NCI-H1092 treated with DMSO at 0.1 percent for 48 hours (cell line): ENCODE measurements at regions not wholly inside any gene's neighbourhood (a gene's known extent, or its start where the extent isn't known, plus 50 kb on each side); places are given as distances from the start of the nearest gene placed in this dataset.

Source experiments
- DNase-seq: peaks from one replicate; lab custom pipeline; 2025; lab: John Stamatoyannopoulos, UW

DNA sequence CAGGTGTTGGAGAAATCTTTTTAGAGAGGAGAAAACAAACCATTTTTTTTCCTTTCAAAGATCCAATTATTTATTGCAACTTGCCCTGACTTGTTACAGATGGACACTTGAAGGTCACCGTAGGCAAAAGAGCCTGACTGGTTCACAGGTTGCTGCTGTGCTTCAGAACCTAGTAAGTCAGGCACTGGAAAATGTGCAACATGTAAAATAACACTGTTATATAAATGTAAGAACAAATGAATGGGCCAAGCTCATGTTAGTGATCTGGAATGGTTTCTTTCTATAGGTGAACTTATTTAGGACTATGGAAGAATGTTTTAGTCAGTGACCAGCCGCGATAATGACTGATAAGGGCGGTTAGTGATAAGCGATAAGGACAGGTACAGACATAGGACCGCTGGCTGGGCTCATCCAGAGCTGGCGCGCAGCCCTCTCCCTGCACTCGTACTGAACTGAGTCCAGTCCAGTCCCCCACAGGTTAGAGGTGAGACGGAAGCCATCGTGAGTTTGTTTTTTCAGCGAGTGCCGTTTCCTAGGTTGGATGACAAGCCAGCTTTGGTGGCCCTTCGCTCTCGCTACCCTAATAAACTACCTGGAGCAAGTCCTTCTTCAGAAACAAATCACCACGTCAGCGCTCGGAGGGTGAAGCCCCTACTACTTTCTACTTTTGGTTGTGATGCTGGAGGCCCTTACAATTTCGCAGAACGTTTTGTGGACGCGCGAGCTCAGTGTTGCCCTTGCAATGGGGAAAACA lies 94.4 kb upstream of the PRDM1 start:
- no peak for DNase-seq

DNA sequence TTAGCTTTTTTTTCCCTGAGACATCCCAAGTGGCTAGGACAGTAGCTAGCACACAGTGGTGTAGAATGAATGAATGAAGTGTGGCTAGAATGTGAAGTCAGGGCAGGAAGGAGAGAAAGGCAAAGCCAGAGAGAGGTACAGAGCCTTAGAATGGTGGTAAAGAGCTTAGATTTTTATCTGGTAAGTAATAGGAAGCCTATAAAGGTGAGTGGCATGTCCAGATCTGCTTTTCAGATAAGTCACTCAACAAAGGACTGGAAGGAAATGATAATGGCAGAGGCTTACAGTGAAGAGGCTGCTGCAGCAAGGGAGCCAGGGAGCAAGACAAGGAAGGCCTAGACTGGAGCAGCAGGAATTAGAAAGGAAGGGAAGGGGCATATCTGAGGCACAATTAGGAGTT lies 96.0 kb upstream of the PRDM1 start:
- no peak for DNase-seq

DNA sequence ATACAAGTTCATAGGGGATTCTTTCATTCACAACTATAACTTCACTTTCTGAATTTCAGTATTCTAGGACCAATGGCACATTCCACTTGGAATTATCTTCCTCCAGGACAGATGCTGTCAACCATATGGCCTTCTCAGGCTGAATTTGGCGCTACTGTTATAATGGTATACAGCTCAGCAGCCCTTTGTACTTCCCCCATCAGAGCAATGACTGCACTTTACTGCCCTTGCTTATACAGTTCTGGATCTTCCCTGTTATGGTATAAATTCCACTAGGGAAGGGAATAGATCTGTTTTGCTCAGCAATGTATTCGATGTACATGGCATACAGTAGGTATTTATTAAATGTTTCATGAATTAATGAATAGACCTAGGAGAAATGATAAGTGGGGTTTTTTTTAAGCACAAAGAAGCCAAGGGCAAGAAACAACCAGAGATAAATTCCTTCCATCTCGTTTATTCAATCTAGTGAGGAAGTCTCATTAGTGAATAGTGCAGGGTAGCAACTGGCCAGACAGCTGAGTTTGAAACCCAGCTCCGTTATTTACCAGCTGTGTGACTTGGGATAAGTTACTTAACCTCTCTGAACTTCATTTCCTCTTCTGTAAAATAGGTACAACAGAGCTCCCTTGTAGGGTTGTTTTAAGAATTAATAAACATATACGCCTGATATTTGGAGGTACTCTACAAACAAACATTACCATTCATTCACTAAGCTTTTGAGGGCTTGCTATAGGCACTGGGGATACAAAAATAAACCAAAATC lies 97.1 kb upstream of the PRDM1 start:
- DNase-seq: no peak

DNA sequence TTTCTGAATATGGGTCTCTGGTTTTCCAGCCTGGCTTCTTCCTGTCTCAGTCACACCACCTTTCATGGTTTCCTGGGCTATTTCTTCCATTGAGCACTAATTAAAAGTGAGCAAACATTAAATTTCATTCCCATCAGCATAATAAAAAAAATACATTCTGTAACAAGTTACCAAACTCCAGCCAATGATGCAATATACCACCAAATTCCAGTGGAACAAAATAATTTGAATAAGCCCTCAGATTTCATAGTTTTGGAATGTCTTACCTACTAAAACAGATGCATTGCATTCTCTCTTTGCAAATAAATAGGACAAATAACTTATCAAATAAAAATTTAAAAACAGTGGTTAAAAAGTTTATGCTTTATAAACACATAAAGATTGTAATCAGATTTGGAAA lies 97.8 kb upstream of the PRDM1 start:
- DNase-seq: no peak

DNA sequence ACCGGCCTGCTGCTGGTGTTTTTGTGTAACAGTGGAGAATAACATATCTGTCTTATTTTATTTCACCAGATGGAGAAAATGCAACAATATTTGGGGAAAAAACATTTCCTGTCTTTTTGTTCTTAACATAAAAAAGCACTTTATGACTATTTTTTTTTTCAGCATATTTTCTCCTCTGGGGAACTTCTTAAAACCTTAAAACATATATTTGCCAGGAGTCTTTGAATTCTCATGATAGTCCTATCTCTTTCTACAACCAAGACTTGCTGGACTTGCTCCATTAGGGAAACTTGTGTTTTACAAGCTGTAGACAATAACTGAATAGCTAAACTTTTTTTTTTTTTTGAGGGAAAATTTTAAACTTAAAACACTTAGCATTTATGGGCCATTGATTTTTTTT lies 98.6 kb upstream of the PRDM1 start:
- DNase-seq: no peak

DNA sequence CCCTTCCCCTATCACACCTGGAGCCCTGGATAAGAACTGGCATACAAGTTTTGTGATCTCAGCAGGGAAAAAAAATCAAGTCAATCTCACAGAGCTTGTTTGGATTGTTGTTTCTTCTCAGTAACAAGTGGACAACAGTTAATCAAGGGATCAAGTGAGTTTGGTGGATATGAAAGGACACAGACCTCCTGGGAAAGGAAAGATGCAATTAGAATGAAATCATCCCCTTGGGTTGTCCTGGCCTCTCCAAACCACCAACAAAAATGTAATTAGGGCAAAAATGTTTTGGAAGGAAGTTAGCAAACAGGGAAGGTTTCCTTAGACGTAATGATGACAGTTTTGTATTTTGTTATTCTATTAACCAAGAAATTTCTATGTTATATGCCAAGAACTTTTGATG lies 99.1 kb upstream of the PRDM1 start:
- no peak for DNase-seq

DNA sequence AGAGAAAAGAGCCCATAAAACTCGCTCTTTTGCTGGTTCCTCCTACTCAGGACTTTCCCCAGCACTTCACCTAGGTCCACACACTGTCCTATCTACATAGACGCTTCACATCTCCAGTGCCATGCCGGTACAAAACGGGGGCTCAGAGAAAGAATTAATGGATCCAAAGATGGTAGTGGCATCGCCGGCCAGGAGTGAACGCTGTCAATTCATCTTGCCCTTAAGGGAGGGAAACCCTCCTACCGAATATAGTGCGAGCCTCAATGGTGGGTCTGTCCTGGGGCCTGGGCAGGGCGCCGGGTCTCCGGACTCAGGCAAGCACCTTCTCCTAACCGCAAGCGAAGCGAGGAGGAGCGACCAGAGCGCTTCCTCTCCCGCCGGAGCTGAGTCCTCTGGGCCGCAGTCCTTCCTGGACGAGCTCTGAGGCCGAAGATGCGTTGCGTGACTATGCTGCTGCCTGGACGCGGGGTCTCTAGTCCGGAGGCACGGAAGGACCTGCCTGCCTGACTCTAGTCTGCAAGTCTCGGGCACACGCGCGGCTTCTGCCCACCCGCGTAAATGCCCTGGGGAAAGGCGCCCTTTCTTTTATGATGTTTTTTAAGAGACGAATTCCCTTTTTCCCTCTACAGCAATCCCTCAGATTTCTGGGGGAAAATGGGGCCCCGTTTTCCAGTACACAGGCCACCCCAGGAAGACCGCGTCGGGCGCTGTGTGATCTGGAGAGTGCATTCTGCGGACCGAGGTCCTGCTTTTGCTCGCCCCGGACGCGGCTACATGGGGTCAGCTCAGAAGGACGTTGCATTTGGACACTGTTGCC lies 100.1 kb upstream of the PRDM1 start:
- no peak for DNase-seq

DNA sequence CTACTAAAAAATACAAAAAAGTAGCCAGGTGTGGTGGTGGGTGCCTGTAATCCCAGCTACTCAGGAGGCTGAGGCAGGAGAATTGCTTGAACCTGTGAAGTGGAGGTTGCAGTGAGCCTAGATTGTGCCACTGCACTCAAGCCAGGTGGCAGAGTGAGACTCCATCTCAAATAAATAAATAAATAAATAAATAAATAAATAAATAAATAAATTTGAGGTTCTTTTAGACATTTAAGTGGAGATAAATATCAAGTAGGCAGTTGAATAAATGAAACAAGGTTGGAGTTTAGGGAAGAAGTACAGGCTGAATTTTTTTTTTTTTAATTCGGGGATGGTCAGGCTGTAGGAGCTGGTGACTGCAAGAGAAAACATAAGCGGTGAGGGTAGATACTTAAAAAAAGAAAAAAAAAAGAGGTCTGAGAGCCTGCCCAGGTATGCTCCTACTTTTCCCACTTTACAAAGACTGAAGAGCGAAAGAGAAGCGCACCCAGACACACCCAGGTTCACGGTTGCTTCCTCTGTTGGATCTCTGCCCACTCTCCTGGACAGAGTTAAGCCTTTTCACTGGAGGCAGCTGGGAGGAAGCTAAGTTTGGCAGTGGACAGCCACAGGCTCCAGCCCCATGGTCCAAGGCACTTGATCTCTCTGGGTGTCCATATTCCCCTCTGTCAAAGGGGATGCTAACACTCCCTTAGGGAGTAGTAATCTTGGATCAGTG lies 100.9 kb upstream of the PRDM1 start:
- no peak for DNase-seq

DNA sequence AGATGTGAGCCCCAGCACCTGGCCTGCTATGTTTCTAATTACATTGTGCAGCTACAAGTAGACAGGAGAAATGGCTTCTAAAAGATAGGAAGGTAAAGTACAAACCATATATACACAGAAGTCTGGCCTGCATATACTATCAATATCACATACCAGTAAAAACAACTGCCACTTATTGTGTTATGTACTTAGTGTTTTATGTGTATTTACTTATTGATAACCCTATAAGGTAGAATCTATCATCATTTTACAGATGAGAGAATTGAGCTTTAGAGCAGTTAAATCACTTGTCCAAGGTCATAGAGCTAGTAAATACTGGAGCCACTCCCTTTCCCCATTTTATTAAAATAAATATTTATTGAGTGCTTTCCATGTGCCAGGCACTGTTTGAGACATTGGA lies 102.4 kb upstream of the PRDM1 start:
- DNase-seq: no peak

DNA sequence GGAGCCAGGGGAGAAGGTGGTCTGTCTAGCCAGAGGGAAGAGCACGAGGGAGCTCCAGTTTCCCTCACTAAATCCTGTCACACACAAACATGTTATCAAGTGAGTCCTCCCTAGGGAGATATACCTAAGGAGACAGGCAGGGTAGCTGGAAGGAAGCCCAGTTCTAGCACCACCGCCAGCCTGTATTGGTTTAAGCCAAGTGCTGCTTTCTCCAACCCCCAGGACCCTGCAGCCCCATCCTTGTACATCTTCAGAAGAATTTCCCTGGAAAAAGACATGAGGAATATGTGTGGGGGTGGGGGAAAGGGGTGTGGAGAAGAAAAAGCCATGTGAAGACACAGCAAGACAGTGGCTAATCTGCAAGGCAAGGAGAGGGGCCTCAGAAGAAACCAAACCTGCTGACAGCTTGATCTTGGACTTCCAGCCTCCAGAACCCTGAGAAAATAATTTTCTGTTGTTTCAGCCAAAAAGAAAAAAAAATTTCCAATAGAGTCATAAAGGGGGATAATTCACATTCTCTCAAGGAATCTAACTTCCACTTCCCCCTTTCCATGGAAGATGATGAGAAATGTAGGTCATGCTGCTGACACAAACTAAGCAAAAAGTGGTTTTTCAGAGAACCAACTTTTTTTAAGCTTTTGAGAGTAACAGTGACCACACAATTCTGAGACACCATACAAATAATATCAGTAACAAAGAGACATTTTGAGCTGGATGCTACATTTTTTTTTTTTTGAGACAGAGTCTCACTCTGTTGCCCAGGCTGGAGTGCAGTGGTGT lies 103.2 kb upstream of the PRDM1 start:
- DNase-seq: no peak

DNA sequence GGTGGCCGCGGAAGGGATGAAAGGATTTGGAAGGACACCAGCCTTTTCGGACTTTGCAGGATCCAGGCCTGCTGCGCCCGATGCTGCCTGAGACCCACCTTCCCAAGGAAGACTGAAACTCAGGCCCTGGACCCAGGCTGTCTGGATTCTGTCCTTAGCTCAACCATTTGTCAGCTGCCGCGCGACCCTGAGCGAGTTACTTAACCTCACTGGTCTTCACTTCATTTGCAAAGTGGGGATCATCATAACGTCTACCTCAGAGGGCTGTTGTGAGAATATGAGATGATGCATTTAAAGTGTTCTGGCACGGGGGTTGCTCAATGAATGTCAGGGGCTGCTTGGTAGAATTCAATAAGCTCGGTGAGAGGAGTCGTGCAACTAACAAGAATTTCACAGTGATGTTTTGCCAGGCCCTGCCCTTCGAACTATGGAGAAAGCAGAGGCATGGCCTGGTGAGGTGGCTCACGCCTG lies 104.2 kb upstream of the PRDM1 start:
- no peak for DNase-seq

DNA sequence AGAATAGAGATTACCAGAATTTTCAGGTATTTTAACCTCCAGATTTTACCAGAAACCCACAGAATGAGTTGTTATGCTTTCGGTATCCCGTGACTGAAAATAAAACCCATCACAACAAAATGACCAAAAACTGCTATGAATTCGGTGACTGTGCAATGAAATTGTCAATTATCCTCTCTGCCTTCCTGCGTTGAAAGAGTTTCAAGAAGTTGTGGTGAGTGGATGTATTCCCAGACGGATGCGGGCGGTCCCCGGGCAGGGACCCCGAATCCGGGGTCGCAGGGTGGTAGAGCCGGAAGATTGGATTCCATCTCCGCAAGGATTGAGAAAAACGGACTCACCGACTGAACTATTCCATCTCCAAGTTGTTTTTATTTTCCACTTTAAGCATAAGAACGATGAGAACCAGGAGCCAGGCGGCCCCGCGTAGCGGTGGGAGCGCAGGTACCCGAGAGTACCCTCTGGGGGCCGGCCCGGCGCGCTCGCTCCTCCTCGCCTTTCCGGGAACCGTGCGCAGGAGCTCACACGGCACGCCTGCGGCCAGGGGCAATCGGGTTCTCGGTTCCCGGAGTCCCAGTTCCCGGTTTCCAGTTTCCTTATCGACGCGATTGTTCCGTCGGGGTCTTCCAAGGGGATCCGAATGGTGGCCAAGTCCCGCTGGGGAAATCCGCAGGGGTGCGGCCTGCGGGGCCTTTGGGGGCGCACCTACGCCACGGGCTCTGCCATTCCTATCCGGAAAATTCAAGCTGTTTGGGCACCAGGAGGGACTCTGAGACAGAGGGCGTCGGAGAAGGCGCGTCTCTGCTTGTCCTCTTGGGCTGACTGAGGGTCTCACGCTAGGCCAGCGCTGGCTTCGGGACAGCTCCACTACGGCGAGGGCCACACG lies 104.9 kb upstream of the PRDM1 start:
- no peak for DNase-seq

DNA sequence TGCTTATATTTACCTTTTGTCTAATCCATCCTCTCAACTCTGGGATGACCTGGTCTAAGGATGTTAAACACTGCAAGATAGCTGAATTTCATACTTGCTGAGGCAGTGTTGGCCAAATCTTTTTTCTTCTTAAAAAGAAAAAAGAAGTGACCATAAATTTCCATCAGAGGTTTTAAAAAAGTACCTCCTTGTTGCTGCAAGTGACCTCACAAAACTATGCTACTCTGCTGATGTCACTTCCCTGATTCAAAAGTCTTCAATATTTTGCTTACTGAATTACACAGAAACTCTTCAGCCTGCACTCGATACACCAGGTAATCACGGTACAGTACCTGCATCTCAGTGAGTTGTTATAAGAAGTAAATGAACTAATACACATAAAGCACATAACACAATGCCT lies 107.2 kb upstream of the PRDM1 start:
- DNase-seq: no peak

DNA sequence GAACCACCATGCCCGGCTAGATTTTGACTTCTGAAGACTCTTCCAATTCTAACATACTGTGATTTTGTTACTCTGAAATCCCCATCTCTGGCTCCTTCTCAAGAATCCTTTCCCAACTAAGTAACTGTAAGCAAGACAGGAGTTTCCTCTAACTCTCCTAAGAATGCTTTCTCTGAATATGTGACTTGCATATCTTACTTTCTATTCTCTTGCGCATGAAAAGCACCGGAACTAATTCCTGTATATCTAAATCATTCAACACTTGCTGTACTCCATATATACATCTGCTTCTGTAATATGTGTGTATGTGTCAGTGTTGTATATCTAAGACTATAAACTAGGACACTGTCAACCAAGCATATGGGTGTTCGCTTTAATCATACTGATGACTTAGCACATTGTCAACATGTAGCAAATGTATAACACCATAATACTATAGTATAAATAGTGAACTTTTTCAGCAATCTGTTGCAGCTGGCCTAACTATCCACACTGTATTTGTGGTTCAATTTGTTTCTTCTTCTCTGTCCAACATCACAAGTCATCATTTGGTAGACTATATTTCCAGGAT lies 108.1 kb upstream of the PRDM1 start:
- DNase-seq: no peak

DNA sequence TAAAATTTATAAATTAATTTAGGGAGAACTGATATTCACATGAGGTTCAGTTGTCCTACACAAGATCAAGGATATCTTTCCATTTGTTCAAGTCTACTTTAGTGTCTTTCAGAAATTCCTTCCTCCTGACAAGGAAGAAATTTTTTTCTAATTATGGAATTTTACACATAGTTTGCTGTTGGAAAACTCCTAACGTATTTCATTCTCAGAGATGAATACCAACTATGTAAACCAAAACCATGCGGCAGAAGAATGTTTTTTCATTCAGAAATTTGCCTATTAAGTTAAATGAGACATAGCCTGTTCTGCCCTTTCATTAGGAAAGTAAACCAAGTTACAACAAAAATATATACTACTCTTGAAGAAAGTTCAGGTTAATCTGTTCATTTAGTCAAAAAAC lies 111.2 kb upstream of the PRDM1 start:
- no peak for DNase-seq

DNA sequence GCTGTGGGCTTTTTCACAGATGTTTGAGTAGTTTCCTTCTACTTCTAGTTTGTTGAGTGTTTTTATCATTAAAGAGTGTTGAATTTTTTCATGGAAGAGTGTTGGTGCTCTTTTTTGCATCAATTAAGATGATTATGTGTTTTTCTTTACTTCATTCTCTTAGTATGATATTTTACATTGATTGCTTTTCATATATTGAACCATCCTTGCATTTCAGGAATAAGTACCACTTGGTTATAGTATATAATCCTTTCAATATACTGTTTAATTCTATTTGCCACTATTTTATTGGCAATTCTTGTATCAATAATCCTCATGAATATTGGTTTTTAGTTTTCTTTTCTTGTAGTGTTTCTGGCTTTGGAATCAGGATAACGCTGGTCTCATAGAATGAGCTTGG lies 113.7 kb upstream of the PRDM1 start:
- no peak for DNase-seq

DNA sequence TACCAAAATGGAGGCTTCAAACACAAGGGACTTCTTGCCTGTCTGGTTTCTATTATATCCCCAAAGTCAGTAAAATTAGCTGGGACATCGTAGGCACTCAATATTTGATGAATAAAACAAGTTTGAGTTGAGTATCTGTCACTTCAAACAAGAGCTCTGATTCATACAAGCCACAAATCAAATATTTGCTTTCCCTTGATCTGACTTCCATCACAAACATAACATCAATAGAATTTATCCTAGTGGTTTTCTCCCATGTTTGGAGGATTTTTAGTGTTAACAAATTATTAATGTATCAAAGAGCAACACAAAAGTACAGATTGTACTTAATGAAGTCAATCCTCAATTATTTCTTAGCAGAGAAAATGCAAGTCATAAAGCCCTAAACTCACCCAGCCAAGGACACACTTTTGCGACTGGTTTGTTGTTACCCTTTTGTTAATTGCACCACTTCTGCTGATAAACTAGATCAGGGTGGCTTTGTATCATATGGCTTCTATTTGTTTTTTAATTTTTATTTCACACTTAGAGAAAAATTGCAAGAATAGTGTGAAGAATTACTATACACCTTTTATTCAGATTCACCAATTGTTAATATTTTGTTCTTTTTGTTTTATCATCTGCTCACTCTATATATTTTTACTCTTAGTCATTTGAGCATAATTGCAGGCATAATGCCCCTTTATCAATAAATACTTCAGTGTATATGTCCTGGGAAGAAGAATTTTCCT lies 117.4 kb upstream of the PRDM1 start:
- no peak for DNase-seq

DNA sequence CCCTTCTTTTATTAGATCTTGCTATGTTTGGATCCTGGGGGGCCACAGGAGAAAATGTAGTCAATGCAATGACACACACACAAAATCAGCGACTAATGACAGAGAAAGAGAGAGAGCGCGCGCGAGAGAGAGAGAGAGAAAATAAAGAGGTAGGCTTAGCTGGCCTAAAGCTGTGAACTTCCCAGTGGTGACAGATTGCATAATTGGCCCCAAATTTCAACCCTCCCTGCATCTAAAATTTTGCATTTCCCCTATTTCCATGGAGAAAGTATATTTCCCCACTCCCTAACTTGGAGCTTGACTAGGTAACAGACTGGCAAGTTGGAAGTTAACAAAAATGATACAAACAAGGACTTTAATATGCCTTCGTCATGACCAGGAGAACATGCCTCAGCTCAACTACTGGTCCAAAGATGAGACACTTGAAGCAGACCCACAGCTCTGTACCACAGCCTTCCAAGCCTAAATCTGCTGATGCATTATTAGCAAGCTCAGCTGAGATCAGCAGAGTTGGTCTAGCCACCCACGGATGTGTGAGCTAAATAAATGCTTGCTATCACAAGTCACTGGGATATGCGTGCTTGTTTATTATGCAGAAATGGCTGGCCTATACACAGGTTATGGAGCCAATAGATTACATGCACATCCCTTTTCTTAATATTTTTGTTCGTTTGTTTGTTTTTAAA lies 118.1 kb upstream of the PRDM1 start:
- DNase-seq: no peak

DNA sequence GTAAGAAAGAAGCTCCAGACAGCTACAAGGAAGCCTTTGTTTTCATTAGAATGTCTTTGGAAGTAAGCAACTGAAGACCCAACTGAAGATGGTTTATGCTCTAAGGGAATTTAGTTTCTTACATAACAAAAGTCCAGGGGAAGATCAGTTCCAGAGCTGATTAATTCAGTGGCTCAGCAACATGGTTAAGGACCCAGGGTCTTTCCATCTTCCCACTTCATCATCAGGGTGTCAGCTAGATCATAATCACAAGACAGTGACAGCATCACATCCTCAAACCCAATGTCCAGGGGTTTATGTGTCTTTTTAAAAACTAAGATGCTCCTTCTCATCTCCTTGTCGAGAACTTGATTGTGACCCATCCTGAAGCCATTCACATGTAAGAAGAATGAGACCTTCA lies 119.7 kb upstream of the PRDM1 start:
- DNase-seq: no peak
